HEK293 (cell line): ENCODE measurements at regions not wholly inside any gene's neighbourhood (a gene's known extent, or its start where the extent isn't known, plus 50 kb on each side); places are given as distances from the start of the nearest gene placed in this dataset.

Experiments used
- CTCF ChIA-PET: fragments of 350-600 bp; formaldehyde crosslinking; extraction: SDS; loops from one replicate; lab custom pipeline; 2021; ENCODE audit warnings: antibody characterized with exemption; lab: Yijun Ruan, JAX
- POLR2A ChIA-PET: fragments of 300-600 bp; formaldehyde crosslinking; extraction: SDS; loops from one replicate; lab custom pipeline; 2020; ENCODE audit warnings: antibody characterized with exemption, inconsistent platforms; lab: Yijun Ruan, JAX
- H3K27ac ChIP-seq: fragments of 200-500 bp; sonication (Bioruptor generic); 2 replicates; pipeline ENCODE4 v1.5.1; 2014; ENCODE audit warnings: low read depth, low read length, control low read depth, inconsistent platforms; ENCODE audit errors: extremely low read depth
- H3K36me3 ChIP-seq, 2 experiments: fragments of 200-500 bp in 1 of 2; sonication (Bioruptor generic) in 1 of 2; 1 replicate in 1 of 2; 2 replicates in 1 of 2; pipeline ENCODE4 v1.5.1; 2014 to 2017; ENCODE audit warnings: inconsistent platforms in 2 of 2, low read length in 2 of 2; ENCODE audit not compliant: control insufficient read depth in 2 of 2, insufficient read depth in 1 of 2
- H3K4me1 ChIP-seq: fragments of 200-500 bp; sonication (Bioruptor generic); 2 replicates; pipeline ENCODE4 v1.5.1; 2014; ENCODE audit warnings: mild to moderate bottlenecking, low read length, inconsistent platforms; ENCODE audit not compliant: control insufficient read depth, insufficient read depth
- H3K4me3 ChIP-seq: 2 replicates; pipeline ENCODE4 v1.5.1; 2011; ENCODE audit warnings: low read depth, mild to moderate bottlenecking, control low read depth, low read length, moderate library complexity
- H3K9me3 ChIP-seq: fragments of 200-500 bp; sonication (Bioruptor generic); 2 replicates; pipeline ENCODE4 v1.5.1; 2014; ENCODE audit warnings: low read depth, low read length, inconsistent platforms; ENCODE audit not compliant: control insufficient read depth, insufficient read depth
- GLI2 ChIP-seq: fragments of 450-650 bp; formaldehyde crosslinking; IDR thresholded peaks from 2 replicates; pipeline ENCODE4; 2017; ENCODE audit warnings: missing biosample characterization, missing genetic modification characterization, low read depth, borderline replicate concordance
- KLF1 ChIP-seq: fragments of 450-650 bp; formaldehyde crosslinking; IDR thresholded peaks from 2 replicates; pipeline ENCODE4 v1.5.1; 2016; ENCODE audit warnings: missing biosample characterization, missing genetic modification characterization
- OVOL3 ChIP-seq: fragments of 450-650 bp; formaldehyde crosslinking; IDR thresholded peaks from 2 replicates; pipeline ENCODE4 v1.5.1; 2016; ENCODE audit warnings: missing biosample characterization, missing genetic modification characterization
- ZBTB1 ChIP-seq: fragments of 450-650 bp; formaldehyde crosslinking; IDR thresholded peaks from 2 replicates; pipeline ENCODE4 v1.5.1; 2016; ENCODE audit warnings: missing biosample characterization, missing genetic modification characterization
- ZFHX2 ChIP-seq: fragments of 450-650 bp; formaldehyde crosslinking; conservative IDR thresholded peaks from 2 replicates; pipeline ENCODE4 v1.5.1; 2016; ENCODE audit warnings: missing biosample characterization, missing genetic modification characterization
- ZNF114 ChIP-seq: fragments of 450-650 bp; formaldehyde crosslinking; IDR thresholded peaks from 2 replicates; pipeline ENCODE4 v1.5.0; 2017; ENCODE audit warnings: missing biosample characterization, missing genetic modification characterization
- ZNF366 ChIP-seq: fragments of 450-650 bp; formaldehyde crosslinking; conservative IDR thresholded peaks from 2 replicates; pipeline ENCODE4 v1.5.1; 2016; ENCODE audit warnings: missing biosample characterization, missing genetic modification characterization
- ZNF37A ChIP-seq: fragments of 450-650 bp; IDR thresholded peaks from 2 replicates; pipeline ENCODE4 v1.5.1; 2018; ENCODE audit warnings: missing biosample characterization, missing genetic modification characterization
- ZNF404 ChIP-seq: fragments of 450-650 bp; formaldehyde crosslinking; IDR thresholded peaks from 2 replicates; pipeline ENCODE4 v1.5.1; 2017; ENCODE audit warnings: missing biosample characterization, missing genetic modification characterization
- ZNF473 ChIP-seq: fragments of 450-650 bp; formaldehyde crosslinking; IDR thresholded peaks from 2 replicates; pipeline ENCODE4 v1.5.1; 2017; ENCODE audit warnings: missing biosample characterization, missing genetic modification characterization
- ZNF549 ChIP-seq: fragments of 450-650 bp; IDR thresholded peaks from 2 replicates; pipeline ENCODE4 v1.5.1; 2018; ENCODE audit warnings: missing biosample characterization, missing genetic modification characterization, mild to moderate bottlenecking, inconsistent platforms, moderate library complexity
- ZNF624 ChIP-seq: fragments of 450-650 bp; formaldehyde crosslinking; IDR thresholded peaks from 2 replicates; pipeline ENCODE4 v1.5.1; 2017; ENCODE audit warnings: missing biosample characterization, missing genetic modification characterization
- ZNF76 ChIP-seq: fragments of 450-650 bp; formaldehyde crosslinking; IDR thresholded peaks from 2 replicates; pipeline ENCODE4; 2016; ENCODE audit warnings: low read depth, missing biosample characterization, missing genetic modification characterization, borderline replicate concordance
- ZNF830 ChIP-seq: fragments of 450-650 bp; IDR thresholded peaks from 2 replicates; pipeline ENCODE4 v1.5.0; 2018; ENCODE audit warnings: missing biosample characterization, missing genetic modification characterization, low read depth, mild to moderate bottlenecking, moderate library complexity
- TF ChIP-seq, protein P1 (sequence below): fragments of 450-650 bp; formaldehyde crosslinking; IDR thresholded peaks from 2 replicates; pipeline ENCODE4 v1.5.1; 2016; ENCODE audit warnings: missing biosample characterization, missing genetic modification characterization
- TF ChIP-seq, protein P2 (sequence below): fragments of 450-650 bp; formaldehyde crosslinking; IDR thresholded peaks from 2 replicates; pipeline ENCODE4 v1.5.1; 2016; ENCODE audit warnings: missing biosample characterization, missing genetic modification characterization
- TF ChIP-seq, protein P3 (sequence below): fragments of 450-650 bp; formaldehyde crosslinking; IDR thresholded peaks from 2 replicates; pipeline ENCODE4 v1.5.1; 2016; ENCODE audit warnings: missing biosample characterization, missing genetic modification characterization
- TF ChIP-seq, protein P4 (sequence below): fragments of 450-650 bp; formaldehyde crosslinking; IDR thresholded peaks from 2 replicates; pipeline ENCODE4 v1.5.1; 2017; ENCODE audit warnings: missing biosample characterization, missing genetic modification characterization

- ChIA-PET POLR2A (no interaction called here), CTCF (no interaction called here)
- Histone ChIP-seq H3K27ac (no peak overlapping the region), H3K9me3 (no peaks in the 10 kb centered on the region), H3K4me1 (0 out of 2 replicates have a peak, but pooled peaks cover 5% of the 10 kb centered on the region), H3K4me3 (no peak overlapping the region), H3K36me3 (no peaks in the 10 kb centered on the region)
- TF ChIP-seq ZNF76 (tag by site-specific recombination) (no peak), ZNF366 (tag by site-specific recombination) (no peak), ZFHX2 (tag by site-specific recombination) (no peak)
These were observed 390.0 kb upstream of the NR2F2 start for GRCh38 chr15:95940431-95940985.

GRCh38 chr15:95944193-95944592 is 386.3 kb upstream of the NR2F2 start:
- ChIA-PET POLR2A (no interaction called here), CTCF (no interaction called here)
- Histone ChIP-seq H3K4me3 (no peak overlapping the region), H3K4me1 (peaks cover 5% of the 10 kb centered on the region; the same call in 1 of the 2 replicates), H3K27ac (no peak overlapping the region), H3K9me3 (no peaks in the 10 kb centered on the region), H3K36me3 (no peaks in the 10 kb centered on the region)
- TF ChIP-seq KLF1 (tag by site-specific recombination) (no peak), OVOL3 (tag by site-specific recombination) (no peak), ZNF473 (tag by site-specific recombination) (no peak), ZNF37A (tag by site-specific recombination) (no peak), ZNF549 (tag by site-specific recombination) (no peak), ZNF114 (tag by site-specific recombination) (no peak), GLI2 (no peak), ZNF624 (tag by site-specific recombination) (no peak), ZBTB1 (tag by site-specific recombination) (no peak), ZNF404 (tag by site-specific recombination) (no peak), ZNF830 (tag by site-specific recombination) (no peak)
- TF ChIP-seq, protein P1, sequence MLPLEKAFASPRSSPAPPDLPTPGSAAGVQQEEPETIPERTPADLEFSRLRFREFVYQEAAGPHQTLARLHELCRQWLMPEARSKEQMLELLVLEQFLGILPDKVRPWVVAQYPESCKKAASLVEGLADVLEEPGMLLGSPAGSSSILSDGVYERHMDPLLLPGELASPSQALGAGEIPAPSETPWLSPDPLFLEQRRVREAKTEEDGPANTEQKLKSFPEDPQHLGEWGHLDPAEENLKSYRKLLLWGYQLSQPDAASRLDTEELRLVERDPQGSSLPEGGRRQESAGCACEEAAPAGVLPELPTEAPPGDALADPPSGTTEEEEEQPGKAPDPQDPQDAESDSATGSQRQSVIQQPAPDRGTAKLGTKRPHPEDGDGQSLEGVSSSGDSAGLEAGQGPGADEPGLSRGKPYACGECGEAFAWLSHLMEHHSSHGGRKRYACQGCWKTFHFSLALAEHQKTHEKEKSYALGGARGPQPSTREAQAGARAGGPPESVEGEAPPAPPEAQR (tag by site-specific recombination), result no peak
- TF ChIP-seq, protein P2, sequence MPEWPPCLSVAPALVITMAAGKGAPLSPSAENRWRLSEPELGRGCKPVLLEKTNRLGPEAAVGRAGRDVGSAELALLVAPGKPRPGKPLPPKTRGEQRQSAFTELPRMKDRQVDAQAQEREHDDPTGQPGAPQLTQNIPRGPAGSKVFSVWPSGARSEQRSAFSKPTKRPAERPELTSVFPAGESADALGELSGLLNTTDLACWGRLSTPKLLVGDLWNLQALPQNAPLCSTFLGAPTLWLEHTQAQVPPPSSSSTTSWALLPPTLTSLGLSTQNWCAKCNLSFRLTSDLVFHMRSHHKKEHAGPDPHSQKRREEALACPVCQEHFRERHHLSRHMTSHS, result no peak
- TF ChIP-seq, protein P3, sequence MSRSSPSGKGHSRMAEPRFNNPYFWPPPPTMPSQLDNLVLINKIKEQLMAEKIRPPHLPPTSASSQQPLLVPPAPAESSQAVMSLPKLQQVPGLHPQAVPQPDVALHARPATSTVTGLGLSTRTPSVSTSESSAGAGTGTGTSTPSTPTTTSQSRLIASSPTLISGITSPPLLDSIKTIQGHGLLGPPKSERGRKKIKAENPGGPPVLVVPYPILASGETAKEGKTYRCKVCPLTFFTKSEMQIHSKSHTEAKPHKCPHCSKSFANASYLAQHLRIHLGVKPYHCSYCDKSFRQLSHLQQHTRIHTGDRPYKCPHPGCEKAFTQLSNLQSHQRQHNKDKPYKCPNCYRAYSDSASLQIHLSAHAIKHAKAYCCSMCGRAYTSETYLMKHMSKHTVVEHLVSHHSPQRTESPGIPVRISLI (tag by site-specific recombination), result no peak
- TF ChIP-seq, protein P4, sequence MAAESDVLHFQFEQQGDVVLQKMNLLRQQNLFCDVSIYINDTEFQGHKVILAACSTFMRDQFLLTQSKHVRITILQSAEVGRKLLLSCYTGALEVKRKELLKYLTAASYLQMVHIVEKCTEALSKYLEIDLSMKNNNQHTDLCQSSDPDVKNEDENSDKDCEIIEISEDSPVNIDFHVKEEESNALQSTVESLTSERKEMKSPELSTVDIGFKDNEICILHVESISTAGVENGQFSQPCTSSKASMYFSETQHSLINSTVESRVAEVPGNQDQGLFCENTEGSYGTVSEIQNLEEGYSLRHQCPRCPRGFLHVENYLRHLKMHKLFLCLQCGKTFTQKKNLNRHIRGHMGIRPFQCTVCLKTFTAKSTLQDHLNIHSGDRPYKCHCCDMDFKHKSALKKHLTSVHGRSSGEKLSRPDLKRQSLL (tag by site-specific recombination), result no peak
